Activated CD8-positive, alpha-beta memory T cell treated with anti-CD3 and anti-CD28 coated beads for 24 hours (primary cell): ENCODE measurements at regions not wholly inside any gene's neighbourhood (a gene's known extent, or its start where the extent isn't known, plus 50 kb on each side); places are given as distances from the start of the nearest gene placed in this dataset.

ENCODE experiments used
- DNase-seq: peaks from one replicate; pipeline ENCODE4 v3.0.0-alpha.2; 2020

DNA sequence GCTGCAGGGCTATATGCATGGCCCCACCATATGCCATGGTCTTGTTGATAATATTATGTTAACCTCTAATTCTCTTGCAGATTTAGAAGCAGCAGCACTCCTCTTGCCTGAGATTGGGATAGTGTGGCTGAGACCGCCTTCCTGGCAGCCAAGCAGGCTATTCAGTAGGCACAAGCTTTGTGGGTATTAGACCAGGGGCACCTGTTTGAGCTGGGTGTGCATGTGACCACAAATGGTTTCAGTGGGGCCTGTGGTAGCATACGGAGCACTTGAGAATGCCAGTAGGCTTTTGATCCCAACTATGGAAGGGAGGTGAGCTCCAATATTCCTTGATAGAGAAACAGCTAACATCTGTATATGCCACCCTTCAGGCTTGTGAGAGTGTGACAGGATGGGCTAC is 625.1 kb upstream of the NUDT12 start:
- no peak for DNase-seq

DNA sequence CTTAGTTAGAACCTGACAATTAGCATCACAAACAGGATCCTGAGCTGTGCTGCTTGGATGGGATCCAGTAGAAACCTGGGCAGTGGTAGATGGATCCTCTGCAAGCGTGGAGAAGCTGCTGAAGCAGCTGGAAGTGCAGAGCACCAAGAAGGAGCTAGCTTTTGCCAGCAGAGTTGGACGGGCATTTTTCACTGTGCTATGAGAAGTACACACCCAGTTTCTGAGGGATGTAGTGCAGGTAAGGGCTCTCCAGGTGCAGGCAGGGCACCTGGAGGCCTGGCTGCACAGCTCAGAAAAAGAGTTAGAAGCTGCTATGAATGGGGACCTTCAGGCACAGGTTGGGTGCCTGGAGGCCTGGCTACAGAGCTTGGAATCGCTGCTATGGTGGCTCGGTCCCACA is 623.9 kb upstream of the NUDT12 start:
- no peak for DNase-seq

DNA sequence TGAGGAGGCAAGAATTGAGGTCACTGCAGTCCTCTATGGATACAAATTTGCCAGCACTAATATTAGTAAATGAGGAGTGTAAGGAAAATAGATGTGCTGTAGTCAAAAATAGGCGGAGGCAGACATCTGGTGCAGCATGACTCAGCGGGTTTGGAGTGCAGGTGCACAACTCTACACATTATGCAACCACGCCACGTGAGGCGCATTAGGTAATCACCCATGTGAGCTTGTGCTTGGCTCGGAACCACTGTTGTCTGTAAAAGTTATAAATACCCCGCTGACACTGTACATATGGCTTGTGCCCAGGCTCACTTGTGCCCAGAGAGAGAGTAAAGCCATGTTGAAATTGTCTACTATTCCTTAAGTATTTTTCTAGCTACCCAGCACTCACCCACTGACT is 623.5 kb upstream of the NUDT12 start:
- no peak for DNase-seq

DNA sequence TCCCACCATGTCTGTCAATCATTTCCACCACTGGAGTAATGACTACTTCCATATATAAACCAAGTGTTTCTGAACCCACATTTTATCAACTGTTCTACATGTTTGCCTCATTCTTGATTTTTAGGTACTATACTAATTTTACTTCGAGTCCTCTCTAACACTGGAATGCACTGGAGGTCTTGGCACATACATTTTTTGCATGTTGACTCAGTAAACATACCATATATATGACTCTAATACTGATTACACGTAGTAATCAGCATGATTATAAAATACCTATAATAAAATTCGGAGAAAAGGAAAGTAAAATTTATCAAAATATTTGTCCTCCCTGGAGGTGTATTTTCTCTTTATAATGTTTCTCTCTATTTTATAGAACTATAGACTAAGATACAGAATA is 621.7 kb upstream of the NUDT12 start:
- DNase-seq, result no peak

DNA sequence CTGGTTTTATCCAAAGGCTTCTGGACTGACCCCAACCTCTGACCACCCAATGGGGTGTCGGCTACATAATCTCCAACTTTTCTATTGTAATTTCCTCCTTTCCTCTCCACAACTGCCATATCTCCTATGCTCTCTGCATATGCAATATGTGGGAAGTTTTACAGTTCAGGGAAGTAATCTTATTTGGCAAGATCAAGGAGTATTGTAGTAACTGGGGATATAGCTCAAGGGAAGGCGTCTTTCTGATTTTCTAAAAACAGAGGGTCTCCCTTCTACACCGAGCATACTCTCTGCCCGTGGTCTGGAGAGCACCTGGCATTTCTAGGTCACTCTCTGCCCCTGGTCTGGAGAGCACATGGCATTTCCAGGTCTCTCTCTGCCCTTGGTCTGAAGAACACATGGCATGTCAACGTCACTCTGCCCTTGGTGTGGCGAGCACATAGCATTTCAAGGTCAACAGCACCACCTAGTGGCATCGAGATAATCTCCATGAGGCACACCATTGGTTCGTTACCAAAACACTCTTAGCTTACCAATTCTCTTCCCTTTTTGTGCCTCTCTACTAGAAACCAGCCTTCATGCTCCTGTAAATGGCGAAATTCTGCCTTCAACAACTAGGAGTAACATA is 616.4 kb upstream of the NUDT12 start:
- no peak for DNase-seq

DNA sequence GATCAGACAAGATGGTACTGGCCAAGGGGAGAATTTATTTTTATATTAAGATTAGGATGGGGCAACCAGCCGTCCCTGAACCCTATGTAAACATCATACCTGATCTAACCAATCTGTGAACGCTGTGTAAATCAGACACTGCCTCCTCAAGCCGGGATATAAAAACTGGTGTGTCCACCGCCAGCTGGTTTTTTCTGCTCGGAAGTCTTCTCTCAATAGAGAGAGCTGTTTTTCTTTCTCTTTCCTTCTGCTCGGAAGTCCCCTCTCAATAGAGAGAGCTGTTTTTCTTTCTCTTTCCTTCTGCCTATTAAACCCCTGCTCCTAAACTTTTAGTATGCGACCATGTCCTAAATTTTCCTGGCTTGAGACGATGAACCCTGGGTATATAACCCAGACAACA is 615.5 kb upstream of the NUDT12 start:
- no peak for DNase-seq

DNA sequence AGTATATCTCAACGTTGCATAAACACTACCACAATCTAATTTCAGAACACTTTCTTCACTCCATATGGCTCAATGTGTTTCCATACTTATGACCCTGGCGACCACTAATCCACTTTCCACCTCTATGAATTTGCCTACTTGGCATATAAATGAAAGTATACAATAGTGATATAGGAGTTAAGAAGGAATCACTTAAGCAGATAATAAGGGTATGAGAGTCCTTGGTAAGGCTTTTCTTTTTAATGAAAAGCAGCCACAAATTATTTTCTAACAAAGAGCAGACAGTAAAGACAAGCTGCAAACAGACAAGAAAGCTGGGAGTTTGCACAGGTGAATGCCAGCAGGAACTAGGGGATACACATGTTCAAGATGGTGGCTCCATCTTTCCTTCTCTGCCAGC is 615.1 kb upstream of the NUDT12 start:
- DNase-seq, result no peak

DNA sequence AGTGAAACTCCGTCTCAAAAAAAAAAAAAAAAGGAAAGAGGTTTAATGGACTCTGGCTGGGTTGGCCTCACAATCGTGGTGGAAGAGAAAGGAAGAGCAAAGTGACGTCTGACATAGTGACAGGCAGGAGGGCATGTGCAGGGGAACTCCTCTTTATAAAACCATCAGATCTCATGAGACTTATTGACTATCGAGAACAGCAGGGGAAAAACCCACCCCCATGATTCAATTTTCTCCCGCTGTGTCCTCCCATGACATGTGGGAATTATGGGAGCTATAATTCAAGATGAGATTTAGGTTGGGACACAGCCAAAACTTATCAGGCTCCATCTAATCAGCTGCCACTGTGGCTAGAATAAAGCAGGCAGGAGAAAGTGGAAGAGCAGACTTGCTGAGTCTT is 610.4 kb upstream of the NUDT12 start:
- DNase-seq, result no peak

DNA sequence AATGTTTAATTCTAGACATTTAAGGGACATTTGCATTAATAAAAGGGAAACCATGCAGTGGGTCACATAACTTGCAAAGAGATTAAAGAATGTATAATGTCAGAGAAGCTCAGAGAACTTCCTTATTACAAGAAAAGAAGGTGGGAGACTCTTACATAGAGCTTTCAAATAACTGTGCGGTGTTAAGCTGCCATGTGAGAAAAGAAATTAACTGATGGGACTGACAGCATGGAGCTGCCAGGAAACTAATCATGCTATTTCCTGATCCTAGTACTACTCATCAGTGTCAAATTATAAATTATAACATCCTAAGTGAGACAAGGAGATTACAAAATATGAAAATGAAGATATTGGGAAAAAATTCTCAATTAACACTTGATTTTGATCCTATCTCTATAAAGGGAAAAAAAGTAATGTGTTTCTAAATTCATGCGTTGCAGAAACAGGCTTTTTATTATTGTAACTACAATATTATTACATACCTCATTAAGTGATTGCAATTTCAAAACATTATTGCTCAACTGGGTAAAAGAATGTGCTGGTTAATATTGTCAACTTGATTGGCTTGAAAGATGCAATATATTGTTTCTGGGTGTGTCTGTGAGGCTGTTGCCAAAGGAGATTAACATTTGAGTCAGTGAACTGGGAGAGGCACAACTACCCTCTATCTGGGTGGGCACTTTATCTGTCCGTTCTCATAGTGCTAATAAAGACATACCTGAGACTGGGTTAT is 609.5 kb upstream of the NUDT12 start:
- DNase-seq, result no peak

DNA sequence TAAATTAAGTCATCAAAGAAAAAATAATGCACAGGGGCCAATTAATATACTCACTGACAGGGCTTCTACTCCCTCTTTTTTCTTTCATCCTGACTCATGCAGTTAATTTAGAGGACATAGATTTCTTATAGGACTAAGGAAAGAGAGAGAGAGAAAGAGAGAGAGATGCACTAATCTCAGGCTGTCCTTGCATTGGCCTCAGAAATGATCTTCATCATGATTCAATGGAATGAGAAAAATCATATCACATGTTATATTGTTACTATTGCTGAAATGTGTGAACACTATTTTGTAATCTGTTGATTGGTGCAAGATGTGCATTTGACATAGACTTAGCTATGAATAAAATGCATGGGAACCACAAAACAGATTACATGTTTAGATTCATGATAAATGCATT is 608.3 kb upstream of the NUDT12 start:
- no peak for DNase-seq

DNA sequence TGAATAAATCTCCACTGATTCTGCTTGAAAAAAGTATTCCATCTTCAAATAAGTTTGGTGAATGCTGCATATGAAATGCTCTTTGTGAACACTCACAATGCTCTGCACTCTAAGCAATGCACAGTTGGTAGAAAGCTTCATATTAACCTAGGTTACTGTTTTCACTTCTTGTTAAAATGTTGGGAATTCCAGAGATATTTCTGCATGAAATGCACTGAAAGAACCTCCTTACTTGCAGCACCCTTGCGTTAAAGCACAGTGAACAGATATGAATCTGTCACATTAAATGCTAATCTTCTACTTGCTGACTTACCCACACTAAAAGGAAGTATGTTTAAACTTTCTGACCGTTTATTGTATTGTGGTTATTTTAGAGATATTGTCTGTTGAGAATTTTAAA is 584.1 kb upstream of the NUDT12 start:
- no peak for DNase-seq

DNA sequence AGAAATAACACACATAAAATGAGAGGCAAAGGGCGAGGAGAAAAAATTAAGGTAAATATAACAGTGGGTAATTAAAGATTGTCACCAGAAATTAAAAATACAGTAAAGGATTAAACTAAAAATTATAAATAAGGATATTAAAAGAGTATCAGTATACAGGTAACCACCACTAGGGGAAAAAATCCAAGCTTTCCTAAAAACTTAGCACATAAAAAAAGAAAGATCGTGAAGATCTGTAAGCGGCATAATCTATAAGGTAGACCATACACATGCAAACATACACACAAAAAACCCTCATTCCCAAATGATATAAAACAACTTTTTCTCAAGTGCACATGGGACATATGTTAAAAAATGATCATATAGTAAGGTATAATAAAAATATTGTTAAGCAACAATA is 577.3 kb upstream of the NUDT12 start:
- DNase-seq, result no peak

DNA sequence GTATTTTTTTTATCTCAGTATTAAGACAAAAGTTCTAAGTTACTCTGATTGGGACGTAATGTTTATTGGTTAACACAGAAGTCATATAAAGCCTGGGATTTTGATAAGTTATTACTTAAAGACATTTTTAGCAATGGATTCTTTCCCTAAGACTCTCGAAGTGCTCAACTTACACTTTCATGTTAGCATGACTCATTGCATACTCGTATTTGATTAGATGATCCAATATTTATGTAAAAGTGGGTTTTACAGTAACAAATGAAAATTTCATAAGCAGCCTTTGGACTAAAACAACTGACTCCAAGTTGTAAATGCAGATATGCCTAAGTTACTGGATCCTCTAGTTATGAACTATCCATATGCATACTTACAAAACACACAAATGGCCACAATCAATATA is 567.7 kb upstream of the NUDT12 start:
- DNase-seq, result no peak

DNA sequence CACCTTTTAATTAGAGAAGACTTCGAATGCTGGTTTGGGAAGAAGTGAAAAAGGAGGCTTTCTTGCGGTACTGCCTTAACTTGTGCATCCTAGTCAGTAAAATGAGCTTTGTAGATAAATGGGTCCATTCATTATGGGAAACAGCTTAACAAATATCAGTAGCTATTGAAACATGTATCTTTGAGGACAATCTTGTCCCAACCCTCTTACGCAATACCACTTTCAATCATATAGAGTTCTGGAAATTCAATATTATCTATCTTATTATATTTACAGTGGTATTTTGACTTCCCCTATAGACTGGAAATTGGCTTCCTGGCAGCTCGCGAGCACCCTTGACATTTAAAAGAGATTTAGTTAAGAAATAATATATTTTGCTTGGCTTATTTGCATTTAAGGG is 565.8 kb upstream of the NUDT12 start:
- DNase-seq, result no peak

DNA sequence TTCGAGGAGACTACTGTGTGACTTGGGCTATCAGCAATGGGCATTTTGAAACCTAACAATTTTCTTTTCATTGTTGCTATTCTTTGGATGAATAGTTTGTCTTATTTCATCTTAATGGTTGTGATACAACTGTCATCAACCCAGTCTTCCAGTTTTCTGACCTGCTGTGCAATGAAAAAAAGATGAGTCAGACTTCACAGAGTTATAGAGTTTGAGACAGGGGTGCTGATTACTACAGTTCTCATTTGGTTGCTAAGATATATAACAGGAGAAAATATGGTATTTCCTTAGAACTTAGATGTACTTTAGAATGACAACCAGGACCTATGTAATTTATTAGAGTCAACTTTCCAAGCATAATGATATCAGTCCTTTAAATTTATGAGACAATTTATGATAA is 564.4 kb upstream of the NUDT12 start:
- DNase-seq, result no peak

DNA sequence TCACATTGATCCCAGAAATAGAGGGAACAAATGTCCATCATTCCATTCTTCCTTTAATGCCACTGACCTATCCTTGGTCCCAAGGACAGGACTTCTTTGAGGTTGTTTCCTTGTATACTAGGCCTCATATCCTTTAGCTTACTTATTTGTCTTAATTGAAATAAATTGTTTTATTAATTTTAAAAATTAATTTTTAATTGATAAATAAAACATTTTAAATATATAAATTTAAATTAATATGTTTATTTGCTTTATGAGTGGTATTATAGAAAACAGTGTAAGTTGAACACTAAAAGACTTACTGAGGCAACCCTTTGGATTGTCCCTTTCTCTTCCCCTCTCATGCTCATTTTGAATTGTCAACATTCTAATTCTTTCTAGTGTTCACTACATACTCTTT is 556.9 kb upstream of the NUDT12 start:
- no peak for DNase-seq

DNA sequence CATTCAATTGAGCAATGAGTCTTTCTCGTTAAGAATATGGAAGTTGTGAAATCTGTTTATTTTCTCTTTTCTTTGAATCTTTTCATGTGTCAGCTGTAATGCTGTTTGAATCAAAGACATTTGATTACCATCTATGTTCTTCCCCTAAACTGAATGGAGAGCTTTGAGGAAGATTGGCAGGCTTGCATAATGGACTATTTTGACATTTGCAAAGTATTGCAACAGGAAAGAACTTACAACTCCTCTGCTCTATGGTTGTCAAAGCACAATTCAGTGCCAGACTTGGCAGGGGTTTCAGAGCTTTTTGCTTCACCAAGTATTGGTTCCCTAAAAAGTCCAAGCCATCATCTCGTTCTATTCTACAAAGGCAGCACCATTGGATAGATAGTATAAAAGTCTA is 549.0 kb upstream of the NUDT12 start:
- DNase-seq, result no peak

DNA sequence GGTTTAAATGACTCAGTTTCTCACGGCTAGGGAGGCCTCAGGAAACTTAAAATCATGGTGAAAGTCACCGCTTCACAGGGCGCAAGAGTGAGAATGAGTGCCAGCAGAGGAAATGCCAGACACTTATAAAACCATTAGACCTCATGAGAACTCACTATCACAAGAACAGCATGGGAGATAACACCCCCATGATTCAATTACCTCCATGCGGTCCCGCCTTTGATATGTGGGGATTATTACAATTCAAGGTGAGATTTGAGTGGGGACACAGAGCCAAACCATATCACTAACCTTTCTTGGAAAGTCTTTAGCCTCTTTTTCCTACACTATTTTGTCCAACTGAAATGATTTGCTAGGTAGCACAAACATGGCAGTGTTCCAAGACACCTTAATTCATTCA is 533.9 kb upstream of the NUDT12 start:
- no peak for DNase-seq

DNA sequence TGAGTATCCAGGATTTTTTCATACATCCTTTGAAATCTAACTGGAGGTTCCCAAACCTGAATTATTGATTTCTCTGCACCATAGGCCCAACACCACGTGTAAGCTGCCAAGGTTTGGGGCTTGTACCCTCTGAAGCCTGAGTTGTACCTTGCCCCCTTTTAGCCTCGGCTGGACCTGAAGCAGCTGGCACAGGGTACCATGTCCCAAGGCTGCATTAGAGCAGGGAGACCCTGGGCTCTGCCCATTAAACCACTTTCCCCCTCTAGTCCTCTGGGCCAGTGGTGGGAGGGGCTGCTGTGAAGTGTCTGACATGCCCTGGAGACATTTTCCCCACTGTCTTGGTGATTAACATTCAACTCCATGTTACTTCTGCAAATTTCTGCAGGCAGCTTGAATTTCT is 532.9 kb upstream of the NUDT12 start:
- no peak for DNase-seq

DNA sequence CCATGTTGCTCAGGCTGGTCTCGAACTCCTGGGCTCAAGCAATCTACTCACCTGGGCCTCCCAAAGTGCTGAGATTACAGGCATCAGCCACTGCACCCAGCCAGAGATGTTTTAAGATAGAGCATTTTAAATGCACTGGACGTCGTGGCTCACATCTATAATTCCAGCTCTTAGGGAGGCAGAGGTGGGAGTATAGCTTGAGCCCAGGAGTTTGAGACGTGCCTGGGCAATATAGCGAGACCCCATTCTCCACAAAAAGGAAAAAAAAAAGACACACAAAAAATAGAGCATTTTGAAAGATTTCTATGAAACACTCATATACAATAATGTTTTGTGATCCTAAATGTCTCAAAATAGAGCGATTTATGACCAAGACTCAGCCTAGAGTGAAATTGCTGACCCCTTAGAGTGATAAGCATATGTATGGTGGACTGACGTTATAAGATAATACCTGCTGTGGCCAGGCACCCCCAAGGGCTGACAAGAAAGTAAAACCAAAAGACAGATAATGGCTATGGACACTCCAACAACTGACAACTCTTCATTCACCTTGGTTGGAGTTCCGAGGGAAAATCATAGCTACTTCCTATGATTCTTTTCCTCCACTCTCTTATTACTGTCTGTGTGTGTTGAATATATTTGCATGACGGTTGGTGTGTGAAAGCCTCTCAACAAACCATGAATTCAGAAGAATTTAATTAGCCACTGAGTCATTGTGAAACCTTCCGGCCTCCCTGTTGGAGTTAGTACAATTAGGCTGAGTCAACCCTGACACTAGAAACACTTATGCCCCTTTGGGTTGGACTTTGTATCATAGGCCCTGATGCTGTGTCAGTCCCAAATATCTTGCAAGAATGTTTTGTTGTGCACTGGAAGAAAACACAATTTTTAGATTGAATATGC is 526.5 kb upstream of the NUDT12 start:
- DNase-seq, result no peak

DNA sequence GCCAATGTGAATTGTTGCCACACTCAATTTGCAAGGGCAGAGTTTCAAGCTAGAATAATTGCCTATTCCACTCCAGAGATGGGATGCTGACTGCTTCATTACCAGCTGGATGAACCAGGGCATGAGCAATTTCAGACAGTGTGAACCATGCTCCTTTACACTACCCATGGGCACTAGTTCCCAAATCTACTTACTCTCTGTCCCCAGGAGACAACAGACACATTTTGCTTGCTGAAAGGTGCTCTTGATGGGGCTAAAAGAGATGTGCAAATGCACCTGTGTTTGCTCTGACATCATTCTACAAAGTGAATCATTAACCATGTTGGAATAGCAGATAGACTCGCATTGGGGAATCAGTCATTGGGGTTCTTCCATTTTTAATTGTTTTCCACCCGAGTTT is 522.3 kb upstream of the NUDT12 start:
- DNase-seq, result no peak

DNA sequence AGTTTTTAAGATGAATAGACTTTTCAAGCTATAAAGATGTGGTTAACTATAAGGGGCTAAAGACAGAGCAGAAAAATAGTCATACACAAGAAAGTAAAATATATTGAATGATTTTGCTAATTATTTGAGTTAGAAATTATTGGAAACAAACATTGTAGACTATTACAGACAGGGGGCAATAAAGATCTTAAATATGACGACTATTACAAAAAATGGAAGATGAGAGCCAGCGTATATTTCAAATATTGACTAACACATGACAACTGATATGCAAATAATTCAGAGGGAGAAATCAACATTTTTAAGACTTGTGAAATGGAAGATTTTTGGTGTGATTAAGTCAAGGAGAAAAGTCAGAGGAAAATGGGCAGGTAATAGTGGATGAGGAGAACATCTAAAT is 520.2 kb upstream of the NUDT12 start:
- no peak for DNase-seq

DNA sequence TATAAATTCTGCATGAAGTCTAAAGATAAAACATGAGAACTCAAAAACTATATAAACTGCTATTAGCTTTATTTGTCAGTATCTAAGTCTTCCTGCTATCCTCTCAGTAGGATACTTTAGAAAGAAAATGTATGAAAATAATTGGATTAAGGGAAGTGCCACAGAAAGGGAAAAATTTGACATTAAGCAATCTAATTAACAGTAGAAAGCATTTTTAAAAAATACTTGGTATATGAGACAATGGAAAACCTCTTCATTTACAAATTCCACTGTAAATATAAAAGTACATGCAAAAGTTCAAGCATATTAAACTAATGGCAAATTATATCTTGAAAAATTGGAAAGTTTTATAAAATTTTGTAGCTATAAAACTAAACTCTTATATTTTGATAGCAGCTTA is 518.6 kb upstream of the NUDT12 start:
- DNase-seq, result no peak

DNA sequence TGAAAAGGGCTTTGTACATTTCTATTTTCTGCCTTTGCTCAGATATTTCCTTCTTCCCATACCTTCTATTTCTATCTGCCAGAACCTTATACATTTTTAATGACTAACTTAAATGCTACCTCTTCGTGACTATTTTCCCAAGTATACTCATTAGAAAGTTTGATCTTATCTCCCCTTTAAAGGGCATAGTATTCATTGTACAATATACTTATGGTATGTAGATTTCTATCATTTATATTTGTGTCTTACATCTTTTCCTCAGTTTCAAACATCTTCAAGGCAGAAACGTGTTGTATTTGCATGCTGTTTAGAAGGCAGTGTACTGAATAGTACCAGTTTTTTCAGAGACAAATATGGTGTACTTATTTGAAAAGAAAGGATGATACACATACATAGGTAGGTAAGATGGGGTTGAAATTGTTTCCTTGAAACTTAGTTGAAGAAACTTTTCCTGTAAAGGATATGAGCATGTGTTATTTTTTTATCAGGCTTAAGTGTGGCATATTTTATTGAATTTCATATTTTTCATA is 518.1 kb upstream of the NUDT12 start:
- no peak for DNase-seq
